ENCODE measurements at regions not wholly inside any gene's neighbourhood (a gene's known extent, or its start where the extent isn't known, plus 50 kb on each side); places are given as distances from the start of the nearest gene placed in this dataset.

GRCh38 chr5:19297934-19298333, 690.1 kb downstream of the CDH18 start:
- POLR2A ChIA-PET, result no interaction called here
- Histone ChIP-seq H3K4me3 (ENCODE audit: low read depth, low read length) (no peak overlapping the region), H3K36me3 (ENCODE audit: control insufficient read depth in 2 of 2, insufficient read depth in 1 of 2, low read length in 2 of 2) (no peaks in the 10 kb centered on the region), H3K9me3 (ENCODE audit: control insufficient read depth, insufficient read depth, low read depth, low read length) (no peaks in the 10 kb centered on the region), H3K4me1 (ENCODE audit: control insufficient read depth, insufficient read depth, low read length) (no peaks in the 10 kb centered on the region), H3K27ac (ENCODE audit: extremely low read depth, low read depth, low read length) (no peak overlapping the region)
- CTCF ChIA-PET, result no interaction called here
- no peak for TF ChIP-seq ZNF518A (tag by site-specific recombination; conservative IDR thresholded peaks at IDR 0.05; ENCODE audit: low read depth)
- TF ChIP-seq ZNF707 (tag by site-specific recombination; IDR thresholded peaks at IDR 0.05), result no peak
- TF ChIP-seq, protein P1, sequence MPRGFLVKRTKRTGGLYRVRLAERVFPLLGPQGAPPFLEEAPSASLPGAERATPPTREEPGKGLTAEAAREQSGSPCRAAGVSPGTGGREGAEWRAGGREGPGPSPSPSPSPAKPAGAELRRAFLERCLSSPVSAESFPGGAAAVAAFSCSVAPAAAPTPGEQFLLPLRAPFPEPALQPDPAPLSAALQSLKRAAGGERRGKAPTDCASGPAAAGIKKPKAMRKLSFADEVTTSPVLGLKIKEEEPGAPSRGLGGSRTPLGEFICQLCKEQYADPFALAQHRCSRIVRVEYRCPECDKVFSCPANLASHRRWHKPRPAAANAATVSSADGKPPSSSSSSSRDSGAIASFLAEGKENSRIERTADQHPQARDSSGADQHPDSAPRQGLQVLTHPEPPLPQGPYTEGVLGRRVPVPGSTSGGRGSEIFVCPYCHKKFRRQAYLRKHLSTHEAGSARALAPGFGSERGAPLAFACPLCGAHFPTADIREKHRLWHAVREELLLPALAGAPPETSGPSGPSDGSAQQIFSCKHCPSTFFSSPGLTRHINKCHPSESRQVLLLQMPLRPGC (tag by site-specific recombination; IDR thresholded peaks at IDR 0.05), result no peak
- TF ChIP-seq ZNF76 (tag by site-specific recombination; IDR thresholded peaks at IDR 0.05; ENCODE audit: borderline replicate concordance, low read depth), result no peak
- no peak for TF ChIP-seq ZNF544 (tag by site-specific recombination; IDR thresholded peaks at IDR 0.05)
- no peak for TF ChIP-seq ZNF658 (tag by site-specific recombination; IDR thresholded peaks at IDR 0.05)
- TF ChIP-seq ZNF837 (tag by site-specific recombination; IDR thresholded peaks at IDR 0.05), result no peak
- no peak for TF ChIP-seq ZNF350 (tag by site-specific recombination; IDR thresholded peaks at IDR 0.05)
- no peak for TF ChIP-seq ZNF792 (tag by site-specific recombination; IDR thresholded peaks at IDR 0.05)
- no peak for TF ChIP-seq ZNF426 (tag by site-specific recombination; IDR thresholded peaks at IDR 0.05)
- TF ChIP-seq ZNF324 (tag by site-specific recombination; IDR thresholded peaks at IDR 0.05), result no peak
- no peak for TF ChIP-seq ZNF132 (tag by site-specific recombination; IDR thresholded peaks at IDR 0.05; ENCODE audit: borderline replicate concordance)
- no peak for TF ChIP-seq ZNF626 (tag by site-specific recombination; IDR thresholded peaks at IDR 0.05)
- no peak for TF ChIP-seq YY2 (tag by site-specific recombination; IDR thresholded peaks at IDR 0.05)
- TF ChIP-seq ZNF571 (tag by site-specific recombination; IDR thresholded peaks at IDR 0.05), result no peak
- no peak for TF ChIP-seq OSR2 (tag by site-specific recombination; IDR thresholded peaks at IDR 0.05)
- no peak for TF ChIP-seq ZBTB26 (tag by site-specific recombination; optimal IDR thresholded peaks at IDR 0.05)
- no peak for TF ChIP-seq ZNF560 (tag by site-specific recombination; IDR thresholded peaks at IDR 0.05; ENCODE audit: borderline replicate concordance)
- TF ChIP-seq YY1 (tag by site-specific recombination; IDR thresholded peaks at IDR 0.05), result no peak
- no peak for TF ChIP-seq ZNF239 (tag by site-specific recombination; IDR thresholded peaks at IDR 0.05)

- H3K4me1 ChIP-seq (ENCODE audit: control insufficient read depth, insufficient read depth, low read length), result no peaks in the 10 kb centered on the region
- H3K4me3 ChIP-seq (ENCODE audit: low read depth, low read length), result no peak overlapping the region
- ChIA-PET POLR2A (no interaction called here), CTCF (no interaction called here)
- no peak overlapping the region for H3K27ac ChIP-seq (ENCODE audit: extremely low read depth, low read depth, low read length)
- H3K9me3 ChIP-seq (ENCODE audit: control insufficient read depth, insufficient read depth, low read depth, low read length), result no peaks in the 10 kb centered on the region
- no peaks in the 10 kb centered on the region for H3K36me3 ChIP-seq (ENCODE audit: control insufficient read depth in 2 of 2, insufficient read depth in 1 of 2, low read length in 2 of 2)
- no peak for TF ChIP-seq FEZF1 (tag by site-specific recombination; IDR thresholded peaks at IDR 0.05)
- TF ChIP-seq ATF2 (tag by site-specific recombination; IDR thresholded peaks at IDR 0.05; ENCODE audit: low read depth), result no peak
- TF ChIP-seq ZBTB44 (tag by site-specific recombination; IDR thresholded peaks at IDR 0.05), result no peak
- no peak for TF ChIP-seq ZNF707 (tag by site-specific recombination; IDR thresholded peaks at IDR 0.05)
- TF ChIP-seq PRDM1 (tag by site-specific recombination; IDR thresholded peaks at IDR 0.05), result no peak
Measured at GRCh38 chr5:19301271-19301670, 686.7 kb downstream of the CDH18 start.

Data from HEK293 (cell line).